ENCODE measurements at regions not wholly inside any gene's neighbourhood (a gene's known extent, or its start where the extent isn't known, plus 50 kb on each side); places are given as distances from the start of the nearest gene placed in this dataset.

GRCh38 chr4:165737309-165737972 lies 135.6 kb upstream of the TLL1 start:
- Histone ChIP-seq H3K27me3 (no peaks in the 10 kb centered on the region), H3K9me3 (no peaks in the 10 kb centered on the region), H3K27ac (no peak overlapping the region), H3K36me3 (no peaks in the 10 kb centered on the region), H3K4me1 (no peaks in the 10 kb centered on the region), H3K4me3 (no peak overlapping the region)
- intact Hi-C loops (cut with DNase I), result no loop called here
- no peak for TF ChIP-seq CTCF (IDR thresholded peaks at IDR 0.05)
- DNase-seq (ENCODE audit: low spot score in 2 of 2), result no peak

- no peaks in the 10 kb centered on the region for H3K9me3 ChIP-seq
- H3K27me3 ChIP-seq, result no peaks in the 10 kb centered on the region
- no peak overlapping the region for H3K4me3 ChIP-seq
- no peaks in the 10 kb centered on the region for H3K36me3 ChIP-seq
- no peak for TF ChIP-seq CTCF (IDR thresholded peaks at IDR 0.05)
- H3K27ac ChIP-seq, result no peak overlapping the region
- H3K4me1 ChIP-seq, result no peaks in the 10 kb centered on the region
- DNase-seq (ENCODE audit: low spot score in 2 of 2), result no peak
- intact Hi-C loops (cut with DNase I), result no loop called here
Measured at GRCh38 chr4:165738571-165738970, 134.5 kb upstream of the TLL1 start.

GRCh38 chr4:165740911-165741310 lies 132.1 kb upstream of the TLL1 start:
- Histone ChIP-seq H3K4me3 (no peak overlapping the region), H3K27ac (no peak overlapping the region), H3K36me3 (no peaks in the 10 kb centered on the region), H3K4me1 (no peaks in the 10 kb centered on the region), H3K9me3 (no peaks in the 10 kb centered on the region), H3K27me3 (no peaks in the 10 kb centered on the region)
- no peak for TF ChIP-seq CTCF (IDR thresholded peaks at IDR 0.05)
- intact Hi-C loops (cut with DNase I), result no loop called here
- no peak for DNase-seq (ENCODE audit: low spot score in 2 of 2)

GRCh38 chr4:165743422-165743821 lies 129.6 kb upstream of the TLL1 start:
- intact Hi-C loops (cut with DNase I), result no loop called here

GRCh38 chr4:165744370-165744769 lies 128.7 kb upstream of the TLL1 start:
- Histone ChIP-seq H3K9me3 (no peaks in the 10 kb centered on the region), H3K27me3 (no peaks in the 10 kb centered on the region), H3K4me1 (no peaks in the 10 kb centered on the region), H3K36me3 (no peaks in the 10 kb centered on the region), H3K27ac (no peak overlapping the region), H3K4me3 (no peak overlapping the region)
- no peak for TF ChIP-seq CTCF (IDR thresholded peaks at IDR 0.05)
- DNase-seq (ENCODE audit: low spot score in 2 of 2), result no peak
- intact Hi-C loops (cut with DNase I), result no loop called here

More at GRCh38 chr4:165743422-165743821, 129.6 kb upstream of the TLL1 start:
- no peak for DNase-seq (ENCODE audit: low spot score in 2 of 2)
- Histone ChIP-seq H3K36me3 (no peaks in the 10 kb centered on the region), H3K4me3 (no peak overlapping the region), H3K9me3 (no peaks in the 10 kb centered on the region), H3K27me3 (no peaks in the 10 kb centered on the region), H3K27ac (no peak overlapping the region), H3K4me1 (no peaks in the 10 kb centered on the region)
- TF ChIP-seq CTCF (IDR thresholded peaks at IDR 0.05), result no peak

GRCh38 chr4:165748321-165748720 lies 124.7 kb upstream of the TLL1 start:
- intact Hi-C loops (cut with DNase I), result no loop called here
- no peak overlapping the region for H3K27ac ChIP-seq
- H3K4me3 ChIP-seq, result no peak overlapping the region
- no peaks in the 10 kb centered on the region for H3K36me3 ChIP-seq
- no peak for TF ChIP-seq CTCF (IDR thresholded peaks at IDR 0.05)
- no peaks in the 10 kb centered on the region for H3K27me3 ChIP-seq
- no peaks in the 10 kb centered on the region for H3K9me3 ChIP-seq
- H3K4me1 ChIP-seq, result no peaks in the 10 kb centered on the region
- DNase-seq (ENCODE audit: low spot score in 2 of 2), result no peak

Data from ascending aorta (tissue), 2 donors.